ENCODE measurements at regions not wholly inside any gene's neighbourhood (a gene's known extent, or its start where the extent isn't known, plus 50 kb on each side); places are given as distances from the start of the nearest gene placed in this dataset.

DNA sequence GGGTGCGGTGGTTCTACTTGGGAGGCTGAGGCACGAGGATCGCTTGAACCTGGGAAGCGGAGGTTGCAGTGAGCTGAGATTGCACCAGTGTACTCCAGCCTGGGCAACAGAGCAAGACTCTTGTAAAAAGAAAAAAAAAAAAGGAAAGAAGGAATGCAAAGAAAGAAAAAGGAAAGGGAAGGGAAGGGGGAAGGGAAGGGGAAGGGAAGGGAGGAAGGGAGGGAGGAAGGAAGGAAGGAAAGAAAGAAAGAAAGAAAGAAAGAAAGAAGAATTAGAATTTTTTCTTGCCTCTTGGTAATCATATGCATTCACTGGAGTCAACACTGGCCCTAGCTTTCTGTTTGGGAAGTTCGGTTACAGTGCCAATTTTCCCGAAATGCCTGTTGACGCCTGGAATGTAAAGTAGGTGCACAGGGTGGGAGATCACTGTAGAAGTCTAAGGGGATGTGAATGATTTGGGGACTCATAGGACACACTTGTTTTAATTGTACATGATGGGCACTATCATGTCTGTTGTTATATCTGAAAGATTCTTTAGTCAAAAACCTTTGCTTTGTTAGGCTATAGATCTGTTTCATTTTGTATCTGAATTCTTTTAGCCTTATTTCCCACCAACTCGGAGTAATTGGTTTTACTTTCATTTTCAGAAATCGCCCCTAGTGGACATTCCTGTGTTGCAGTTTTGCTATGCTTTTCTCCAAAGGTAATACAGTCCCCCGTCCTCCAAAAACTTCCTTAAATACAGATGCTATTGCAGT lies 59.8 kb upstream of the MORC3 start:
- WGBS (ENCODE audit: insufficient coverage, low coverage, missing lambda C conversion rate) = 31% methylated on average over 10 of the region's 10 CpGs
- POLR2A ChIA-PET = interaction anchor here (1.1 kb wide), 1 partner anchor 15 kb away, joined by 5 read pairs; no protein-coding TSS in a partner anchor
- H3K9ac ChIP-seq (ENCODE audit: insufficient read depth in 1 of 2, low read depth in 2 of 2, low read length in 2 of 2) = peak overlapping the region; percentile 18 to 42; a peak in 2 of 4 replicates
- TF ChIP-seq, protein P1, sequence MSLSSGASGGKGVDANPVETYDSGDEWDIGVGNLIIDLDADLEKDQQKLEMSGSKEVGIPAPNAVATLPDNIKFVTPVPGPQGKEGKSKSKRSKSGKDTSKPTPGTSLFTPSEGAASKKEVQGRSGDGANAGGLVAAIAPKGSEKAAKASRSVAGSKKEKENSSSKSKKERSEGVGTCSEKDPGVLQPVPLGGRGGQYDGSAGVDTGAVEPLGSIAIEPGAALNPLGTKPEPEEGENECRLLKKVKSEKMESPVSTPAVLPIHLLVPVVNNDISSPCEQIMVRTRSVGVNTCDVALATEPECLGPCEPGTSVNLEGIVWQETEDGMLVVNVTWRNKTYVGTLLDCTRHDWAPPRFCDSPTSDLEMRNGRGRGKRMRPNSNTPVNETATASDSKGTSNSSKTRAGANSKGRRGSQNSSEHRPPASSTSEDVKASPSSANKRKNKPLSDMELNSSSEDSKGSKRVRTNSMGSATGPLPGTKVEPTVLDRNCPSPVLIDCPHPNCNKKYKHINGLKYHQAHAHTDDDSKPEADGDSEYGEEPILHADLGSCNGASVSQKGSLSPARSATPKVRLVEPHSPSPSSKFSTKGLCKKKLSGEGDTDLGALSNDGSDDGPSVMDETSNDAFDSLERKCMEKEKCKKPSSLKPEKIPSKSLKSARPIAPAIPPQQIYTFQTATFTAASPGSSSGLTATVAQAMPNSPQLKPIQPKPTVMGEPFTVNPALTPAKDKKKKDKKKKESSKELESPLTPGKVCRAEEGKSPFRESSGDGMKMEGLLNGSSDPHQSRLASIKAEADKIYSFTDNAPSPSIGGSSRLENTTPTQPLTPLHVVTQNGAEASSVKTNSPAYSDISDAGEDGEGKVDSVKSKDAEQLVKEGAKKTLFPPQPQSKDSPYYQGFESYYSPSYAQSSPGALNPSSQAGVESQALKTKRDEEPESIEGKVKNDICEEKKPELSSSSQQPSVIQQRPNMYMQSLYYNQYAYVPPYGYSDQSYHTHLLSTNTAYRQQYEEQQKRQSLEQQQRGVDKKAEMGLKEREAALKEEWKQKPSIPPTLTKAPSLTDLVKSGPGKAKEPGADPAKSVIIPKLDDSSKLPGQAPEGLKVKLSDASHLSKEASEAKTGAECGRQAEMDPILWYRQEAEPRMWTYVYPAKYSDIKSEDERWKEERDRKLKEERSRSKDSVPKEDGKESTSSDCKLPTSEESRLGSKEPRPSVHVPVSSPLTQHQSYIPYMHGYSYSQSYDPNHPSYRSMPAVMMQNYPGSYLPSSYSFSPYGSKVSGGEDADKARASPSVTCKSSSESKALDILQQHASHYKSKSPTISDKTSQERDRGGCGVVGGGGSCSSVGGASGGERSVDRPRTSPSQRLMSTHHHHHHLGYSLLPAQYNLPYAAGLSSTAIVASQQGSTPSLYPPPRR (CRISPR knock-in tag; IDR thresholded peaks at IDR 0.05; ENCODE audit: borderline replicate concordance) = no peak
- TF ChIP-seq FOXA3 (CRISPR knock-in tag; conservative IDR thresholded peaks at IDR 0.05 in 1 of 2, IDR thresholded peaks at IDR 0.05 in 1 of 2) (no peak), CHD2 (IDR thresholded peaks at IDR 0.05; ENCODE audit: low read depth, low read length) (no peak), MCM7 (IDR thresholded peaks at IDR 0.05) (no peak), HNRNPH1 (optimal IDR thresholded peaks at IDR 0.05; ENCODE audit: low read depth, low read length) (no peak), MED1 (CRISPR knock-in tag; IDR thresholded peaks at IDR 0.05; ENCODE audit: borderline replicate concordance) (no peak), HOMEZ (CRISPR knock-in tag; IDR thresholded peaks at IDR 0.05) (no peak), JUND (IDR thresholded peaks at IDR 0.05; ENCODE audit: borderline replicate concordance, low read depth, low read length) (no peak), JUND (tag; IDR thresholded peaks at IDR 0.05; ENCODE audit: borderline replicate concordance, low read depth, low read length) (no peak), NR2F6 (CRISPR knock-in tag; IDR thresholded peaks at IDR 0.05) (no peak), HSF4 (CRISPR knock-in tag; IDR thresholded peaks at IDR 0.05; ENCODE audit: borderline replicate concordance) (no peak)
- TF ChIP-seq, protein P2, sequence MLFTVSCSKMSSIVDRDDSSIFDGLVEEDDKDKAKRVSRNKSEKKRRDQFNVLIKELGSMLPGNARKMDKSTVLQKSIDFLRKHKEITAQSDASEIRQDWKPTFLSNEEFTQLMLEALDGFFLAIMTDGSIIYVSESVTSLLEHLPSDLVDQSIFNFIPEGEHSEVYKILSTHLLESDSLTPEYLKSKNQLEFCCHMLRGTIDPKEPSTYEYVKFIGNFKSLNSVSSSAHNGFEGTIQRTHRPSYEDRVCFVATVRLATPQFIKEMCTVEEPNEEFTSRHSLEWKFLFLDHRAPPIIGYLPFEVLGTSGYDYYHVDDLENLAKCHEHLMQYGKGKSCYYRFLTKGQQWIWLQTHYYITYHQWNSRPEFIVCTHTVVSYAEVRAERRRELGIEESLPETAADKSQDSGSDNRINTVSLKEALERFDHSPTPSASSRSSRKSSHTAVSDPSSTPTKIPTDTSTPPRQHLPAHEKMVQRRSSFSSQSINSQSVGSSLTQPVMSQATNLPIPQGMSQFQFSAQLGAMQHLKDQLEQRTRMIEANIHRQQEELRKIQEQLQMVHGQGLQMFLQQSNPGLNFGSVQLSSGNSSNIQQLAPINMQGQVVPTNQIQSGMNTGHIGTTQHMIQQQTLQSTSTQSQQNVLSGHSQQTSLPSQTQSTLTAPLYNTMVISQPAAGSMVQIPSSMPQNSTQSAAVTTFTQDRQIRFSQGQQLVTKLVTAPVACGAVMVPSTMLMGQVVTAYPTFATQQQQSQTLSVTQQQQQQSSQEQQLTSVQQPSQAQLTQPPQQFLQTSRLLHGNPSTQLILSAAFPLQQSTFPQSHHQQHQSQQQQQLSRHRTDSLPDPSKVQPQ (CRISPR knock-in tag; IDR thresholded peaks at IDR 0.05; ENCODE audit: borderline replicate concordance) = no peak

More for the DNA sequence above, 59.8 kb upstream of the MORC3 start:
- CTCF ChIA-PET (ENCODE audit: low intra/inter-chr PET ratio) = interaction anchor here (0.9 to 1.1 kb wide), 2 partner anchors 66 to 118 kb away, joined by 3 read pairs; no protein-coding TSS in a partner anchor
- Histone ChIP-seq H3K4me3 (peak overlapping the region; percentile 35), H3K27me3 (ENCODE audit: control insufficient read depth in 2 of 2, insufficient read depth in 2 of 2, low read length in 2 of 2) (peaks cover 9 to 39% of the 10 kb centered on the region in 2 experiments), H3K4me2 (ENCODE audit: insufficient read depth, low read length) (peak overlapping the region; percentile 84), H3K9me3 (replicated peaks; ENCODE audit: control insufficient read depth, insufficient read depth, low read depth, low read length) (no peaks in the 10 kb centered on the region), H2AFZ (ENCODE audit: low read depth, low read length) (peak overlapping the region; percentile 91), H3K4me1 (replicated peaks in 1 of 2; ENCODE audit: control insufficient read depth in 2 of 2, insufficient read depth in 2 of 2, low read length in 2 of 2) (peaks cover 0 to 4% of the 10 kb centered on the region in 2 experiments; a peak in 2 of 5 replicates), H3K9me1 (ENCODE audit: control insufficient read depth, insufficient read depth, low read length) (no peaks in the 10 kb centered on the region), H4K20me1 (replicated peaks; ENCODE audit: control insufficient read depth, insufficient read depth, low read length) (no peaks in the 10 kb centered on the region), H3K27ac (ENCODE audit: extremely low read depth, low read depth, low read length) (no peak overlapping the region), H3K79me2 (ENCODE audit: control insufficient read depth, insufficient read depth, low read length) (no peaks in the 10 kb centered on the region), H3K36me3 (ENCODE audit: control insufficient read depth, insufficient read depth, low read length) (no peaks in the 10 kb centered on the region)
- intact Hi-C loops (cut with micrococcal nuclease) = no loop called here
- FAIRE-seq (peak; percentile 65), DNase-seq (ENCODE audit: extremely low read depth in 1 of 4, low spot score in 3 of 4) (peak; percentile 62 to 74 (median 65)), ATAC-seq (peak; percentile 90)
- in situ Hi-C loops (cut with MboI) = no loop called here
- BruUV-seq (replicated peaks) = no TSS peak

Data from K562 (cell line).